Activated CD8-positive, alpha-beta memory T cell treated with anti-CD3 and anti-CD28 coated beads for 1 hour (primary cell): ENCODE measurements at regions not wholly inside any gene's neighbourhood (a gene's known extent, or its start where the extent isn't known, plus 50 kb on each side); places are given as distances from the start of the nearest gene placed in this dataset.

Source experiments
- DNase-seq, 2 donors: peaks; one replicate each; pipeline ENCODE4 v3.0.0-alpha.2; 2020; ENCODE audit warnings: low read depth in 1 of 2; ENCODE audit errors: extremely low read depth in 1 of 2

DNA sequence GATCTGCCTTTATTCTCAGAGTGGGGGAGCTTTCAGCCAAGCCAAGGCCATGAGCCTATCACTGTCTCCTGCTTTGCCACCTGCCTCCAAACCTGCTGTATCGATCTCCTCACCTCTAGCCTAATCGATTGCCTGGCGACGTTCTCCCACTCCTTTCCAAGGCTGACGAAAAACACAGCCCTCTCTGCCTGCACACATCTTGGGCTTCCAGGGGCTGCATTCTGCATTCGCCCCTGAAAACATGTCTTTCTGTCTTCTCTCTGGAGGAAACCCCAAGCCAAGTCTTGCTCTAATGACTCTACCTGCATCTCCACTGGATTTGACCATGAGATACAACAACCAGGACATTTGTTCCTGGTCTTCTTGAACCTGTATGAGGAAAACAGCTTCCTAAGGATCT lies 540.7 kb downstream of the BCL11B start:
- DNase-seq, result no peak

DNA sequence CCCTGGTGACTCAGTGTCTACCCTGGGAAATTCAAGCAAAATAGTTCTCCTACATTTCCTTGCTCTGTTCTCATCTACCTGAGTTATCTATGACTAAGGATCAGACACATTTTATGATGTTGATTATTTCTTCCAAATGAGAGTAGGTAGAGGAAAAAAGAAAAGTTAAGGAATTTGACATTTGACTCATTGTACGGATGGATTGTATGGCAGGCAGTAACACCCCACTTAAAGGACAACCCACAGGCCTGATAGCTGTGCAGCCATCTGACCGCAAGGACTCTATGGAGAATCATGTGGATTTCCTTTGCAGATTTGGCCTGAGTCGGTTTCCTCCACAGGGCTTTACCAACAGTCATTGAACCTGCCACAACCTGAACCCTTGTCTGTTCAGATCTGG lies 540.3 kb downstream of the BCL11B start:
- DNase-seq, result no peak

DNA sequence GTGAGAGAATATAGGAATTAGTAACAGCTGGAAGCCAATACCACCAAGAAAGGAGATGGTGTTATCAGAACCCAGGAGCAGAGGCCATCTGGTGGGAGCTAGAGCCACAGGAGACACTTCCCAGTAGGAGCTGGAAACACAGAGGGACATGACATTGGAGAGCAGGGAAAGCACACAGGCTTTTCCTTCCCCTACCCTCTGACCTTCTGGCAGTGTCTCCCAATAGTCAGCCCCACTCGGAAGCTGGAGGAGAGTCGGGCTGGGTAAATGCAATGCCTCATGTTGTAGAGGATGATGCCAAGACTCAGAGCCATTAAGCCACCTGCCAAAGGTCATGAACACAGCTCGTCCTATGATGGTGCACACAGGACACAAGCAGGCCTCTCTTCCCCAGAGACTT lies 538.5 kb downstream of the BCL11B start:
- DNase-seq, result no peak

DNA sequence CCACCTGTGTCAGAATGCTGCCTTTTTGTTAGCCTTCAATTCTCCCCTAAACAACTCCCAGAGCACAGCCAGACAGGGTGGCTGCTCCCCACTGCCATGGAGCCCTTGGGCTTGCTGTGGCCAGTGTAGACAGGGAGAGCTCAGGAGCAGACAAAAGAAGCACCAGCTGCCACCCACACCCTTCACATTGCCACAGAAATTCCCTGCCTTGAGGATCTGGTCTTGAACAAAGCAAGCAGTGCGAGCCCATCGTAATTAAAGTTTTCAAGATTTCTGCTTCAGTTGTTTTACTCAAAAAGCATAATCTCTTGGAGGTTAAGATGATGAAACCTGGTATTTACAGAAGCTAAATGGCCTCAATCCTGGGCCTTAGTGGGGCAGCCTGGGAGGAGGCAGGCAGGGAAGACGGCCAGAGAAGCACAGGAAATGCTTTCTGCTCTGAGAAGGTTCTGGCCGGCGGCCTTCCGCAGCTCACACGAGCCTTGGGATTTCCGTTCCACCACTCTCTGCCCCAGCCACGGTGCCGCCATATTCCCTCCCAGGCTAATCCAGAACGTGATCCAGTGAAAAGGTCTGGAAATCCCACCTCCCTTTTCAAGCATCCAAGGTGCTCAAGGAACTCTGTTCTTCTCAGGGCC lies 535.2 kb downstream of the BCL11B start:
- DNase-seq, result no peak

DNA sequence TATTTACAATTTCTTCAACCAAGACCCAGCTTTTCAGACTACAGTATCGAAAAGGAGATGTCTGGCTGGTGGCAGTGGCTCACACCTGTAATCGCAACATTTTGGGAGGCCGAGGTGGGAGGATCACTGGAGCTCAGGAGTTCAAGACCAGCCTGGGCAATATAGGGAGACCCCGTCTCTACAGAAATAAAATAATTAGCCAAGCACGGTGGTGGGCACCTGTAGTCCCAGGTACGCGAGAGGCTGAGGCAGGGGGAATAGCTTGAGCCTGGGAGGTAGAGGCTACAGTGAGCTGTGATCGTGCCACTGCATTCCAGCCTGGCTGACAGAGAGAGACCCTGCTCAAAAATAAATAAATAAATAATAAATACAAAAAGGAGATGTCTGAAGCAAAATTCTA lies 530.5 kb downstream of the BCL11B start:
- no peak for DNase-seq

DNA sequence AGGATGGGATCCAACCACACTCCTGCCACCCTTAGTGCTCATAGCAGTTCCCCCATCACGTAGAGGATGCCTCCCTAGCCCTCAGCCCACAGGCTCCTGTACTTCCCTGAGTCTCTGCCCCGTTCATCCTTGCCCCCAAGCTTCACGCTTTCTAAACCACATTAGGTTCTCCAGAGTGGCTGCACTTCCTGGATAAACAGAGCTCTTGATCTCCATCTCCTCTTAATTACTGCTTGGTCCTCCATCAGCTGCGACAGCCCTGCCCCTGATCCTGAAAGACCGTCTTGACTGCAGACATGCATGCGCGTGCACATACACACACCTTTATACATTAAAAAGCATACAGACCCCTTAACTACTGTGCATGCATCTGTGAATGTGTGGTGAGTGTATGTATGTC lies 530.0 kb downstream of the BCL11B start:
- no peak for DNase-seq

DNA sequence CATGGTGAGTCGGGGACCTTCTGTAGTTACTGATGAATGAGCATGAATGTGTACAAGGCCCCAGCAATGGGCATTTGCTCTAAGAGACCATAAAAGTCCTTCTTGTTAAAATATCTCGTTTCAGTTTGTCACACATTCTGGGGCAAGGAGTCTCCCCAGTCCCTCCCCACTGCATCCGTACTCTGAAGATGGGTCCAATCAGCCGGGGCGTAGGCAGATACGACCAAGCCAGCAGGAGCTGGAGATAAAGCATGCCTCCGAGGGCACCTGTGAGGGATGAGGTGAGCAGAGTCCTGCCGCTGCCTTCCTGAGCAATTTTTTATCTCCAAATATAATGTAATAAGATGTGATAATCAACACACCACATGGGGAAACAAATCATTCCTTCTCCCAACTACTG lies 528.5 kb downstream of the BCL11B start:
- no peak for DNase-seq

DNA sequence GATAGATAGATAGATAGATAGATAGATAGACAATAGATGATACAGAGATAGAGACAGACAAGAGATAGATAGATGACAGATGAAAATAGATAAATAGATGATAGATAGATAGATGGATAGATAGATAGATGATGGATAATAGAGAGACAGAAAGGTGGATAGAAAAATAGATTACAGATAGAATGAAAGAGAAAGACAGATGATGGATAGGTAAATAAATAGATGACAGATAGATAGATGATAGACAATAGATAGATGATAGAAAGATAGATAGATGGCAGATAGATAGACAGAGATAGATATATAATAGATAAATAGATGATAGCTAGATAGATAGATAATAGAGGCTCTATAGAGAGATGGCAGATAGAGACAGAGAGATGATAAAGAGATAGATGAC lies 523.0 kb downstream of the BCL11B start:
- no peak for DNase-seq

DNA sequence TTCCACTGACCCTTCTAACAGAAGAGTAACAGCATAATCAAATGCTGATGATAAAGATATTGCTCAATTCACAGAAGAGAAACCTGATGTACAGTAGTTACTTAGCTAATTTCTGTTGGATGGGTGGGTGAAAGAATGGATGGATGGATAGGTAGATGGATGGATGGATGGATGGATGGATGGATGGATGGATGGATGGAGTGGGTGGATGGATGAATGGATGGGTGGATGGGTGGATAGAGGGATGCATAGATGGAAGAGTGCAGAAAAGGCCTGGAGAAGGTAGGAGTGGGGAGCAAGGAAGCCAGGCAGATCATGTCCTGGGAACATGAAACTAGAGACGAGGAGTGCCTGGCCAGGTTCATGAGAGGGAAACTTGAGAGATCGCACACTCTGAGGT lies 520.9 kb downstream of the BCL11B start:
- DNase-seq, result no peak

DNA sequence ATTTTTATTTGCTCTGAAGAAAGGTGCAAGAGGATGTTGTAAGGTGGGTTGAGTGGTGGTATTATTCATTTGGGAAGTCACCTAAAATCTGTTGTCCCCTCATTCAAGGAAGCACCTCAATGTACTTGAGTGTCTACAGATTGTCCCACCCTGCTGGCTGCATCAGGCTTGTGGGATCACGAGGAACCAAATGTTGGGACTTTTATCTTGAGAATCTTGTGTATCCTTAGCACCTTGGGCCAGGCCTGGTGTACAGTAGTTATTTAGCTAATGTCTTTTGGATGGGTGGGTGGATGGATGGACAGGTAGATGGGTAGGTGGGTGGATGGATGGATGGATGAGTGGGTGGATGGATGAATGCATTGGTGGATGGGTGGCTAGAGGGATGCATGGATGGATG lies 519.3 kb downstream of the BCL11B start:
- no peak for DNase-seq

DNA sequence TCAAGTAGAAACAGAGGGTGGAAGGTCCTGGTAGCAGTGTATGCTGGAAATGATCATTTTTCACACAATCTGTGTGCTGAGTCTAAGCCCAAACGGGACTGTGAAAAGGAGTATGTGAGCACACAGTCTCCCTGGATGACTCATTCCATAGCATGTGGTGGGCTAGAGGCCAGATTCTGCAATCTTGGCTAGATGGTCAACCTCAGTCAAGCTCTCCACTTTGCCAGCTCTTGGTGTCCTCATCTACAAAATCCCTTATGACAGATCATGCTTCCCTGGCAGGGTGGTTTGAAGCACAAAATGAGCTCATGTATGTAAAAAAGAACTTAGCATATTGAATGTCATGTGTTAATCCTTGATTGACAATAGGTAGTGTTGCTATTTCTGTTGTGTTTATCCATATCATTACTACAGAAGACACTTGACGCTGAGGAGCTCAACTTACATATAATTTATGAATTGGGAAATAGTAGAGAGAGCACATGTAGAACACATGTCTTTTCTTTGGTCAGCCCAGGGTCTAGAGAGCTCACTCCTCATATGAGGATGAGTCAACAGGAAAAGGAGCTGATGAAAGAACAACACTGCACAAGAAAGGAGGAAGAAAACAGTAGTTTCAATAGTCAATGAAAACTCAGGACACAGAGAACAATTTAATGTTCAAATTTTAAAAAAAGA lies 517.5 kb downstream of the BCL11B start:
- no peak for DNase-seq

DNA sequence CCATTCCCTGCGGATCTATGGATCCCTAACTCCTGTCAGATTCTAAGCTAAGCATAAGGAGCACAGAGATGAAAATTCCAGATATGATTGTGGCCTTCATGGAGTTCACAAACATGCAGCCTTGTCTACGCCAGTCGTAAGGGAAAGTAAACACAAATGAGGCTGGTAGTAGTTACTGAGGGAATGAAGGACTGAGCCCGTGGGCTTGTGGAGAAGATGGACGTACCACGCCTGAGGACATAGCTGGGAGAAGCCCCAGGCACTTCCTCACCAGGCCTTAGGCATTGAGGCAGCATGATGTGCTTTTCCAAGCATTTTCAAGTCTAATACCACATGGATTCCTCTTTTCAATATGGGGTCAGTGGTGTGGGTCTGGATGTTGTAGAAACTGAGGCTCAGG lies 515.2 kb downstream of the BCL11B start:
- no peak for DNase-seq

DNA sequence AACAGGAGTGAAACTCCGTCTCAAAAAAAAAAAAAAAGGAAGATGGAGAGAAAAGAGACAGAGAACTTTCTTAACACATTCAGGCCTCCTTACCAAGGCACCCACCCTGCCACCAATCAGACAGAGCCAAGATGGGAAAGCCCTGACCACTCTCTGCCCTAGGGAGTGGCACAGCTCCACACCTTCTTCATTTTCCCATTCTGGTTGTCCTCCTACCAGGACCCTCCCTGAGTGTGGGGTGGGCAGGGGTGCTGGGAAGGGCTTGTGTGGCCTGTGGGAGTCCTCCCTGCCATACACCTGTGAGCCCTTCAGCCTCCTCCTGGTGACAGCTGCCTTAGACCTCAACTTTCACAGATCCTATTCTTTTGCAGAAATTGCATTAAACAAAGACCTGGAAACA lies 513.6 kb downstream of the BCL11B start:
- DNase-seq, result no peak

DNA sequence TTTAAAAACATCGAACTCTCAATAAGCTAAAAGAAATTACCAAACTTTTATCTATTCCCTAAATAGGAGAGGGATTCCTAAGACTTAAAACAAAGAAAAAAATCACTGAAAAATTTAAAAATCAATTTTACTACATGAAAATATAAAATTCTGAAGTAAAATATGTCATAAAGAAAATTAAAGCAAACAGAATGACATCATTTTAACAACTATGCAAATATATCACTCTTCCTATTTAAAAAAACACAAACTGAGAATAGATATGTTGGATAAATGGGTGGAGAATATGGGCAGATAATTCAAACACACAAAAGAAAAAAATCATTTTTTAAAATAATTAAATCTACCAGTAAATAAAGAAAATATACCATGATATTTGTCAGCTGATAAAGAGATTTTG lies 510.0 kb downstream of the BCL11B start:
- no peak for DNase-seq

DNA sequence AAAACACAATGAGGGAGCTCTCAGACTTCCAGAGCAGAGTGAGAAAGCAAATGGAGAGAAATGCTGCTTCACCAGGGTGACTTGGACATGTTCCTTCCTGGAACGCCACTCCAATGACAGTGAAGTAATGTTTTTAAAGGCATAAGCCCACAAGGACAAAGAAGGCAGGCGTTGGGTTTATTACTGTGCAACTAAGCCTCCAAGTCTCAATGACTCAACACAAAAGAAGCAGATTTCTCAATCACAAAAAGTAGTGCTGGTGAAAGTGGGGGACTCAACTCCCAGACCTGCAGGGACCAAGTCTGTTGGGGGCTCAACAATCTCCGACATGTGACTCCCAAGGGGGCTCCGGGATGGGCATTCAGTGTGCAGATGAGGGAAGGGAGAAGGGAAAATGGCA lies 505.2 kb downstream of the BCL11B start:
- no peak for DNase-seq

DNA sequence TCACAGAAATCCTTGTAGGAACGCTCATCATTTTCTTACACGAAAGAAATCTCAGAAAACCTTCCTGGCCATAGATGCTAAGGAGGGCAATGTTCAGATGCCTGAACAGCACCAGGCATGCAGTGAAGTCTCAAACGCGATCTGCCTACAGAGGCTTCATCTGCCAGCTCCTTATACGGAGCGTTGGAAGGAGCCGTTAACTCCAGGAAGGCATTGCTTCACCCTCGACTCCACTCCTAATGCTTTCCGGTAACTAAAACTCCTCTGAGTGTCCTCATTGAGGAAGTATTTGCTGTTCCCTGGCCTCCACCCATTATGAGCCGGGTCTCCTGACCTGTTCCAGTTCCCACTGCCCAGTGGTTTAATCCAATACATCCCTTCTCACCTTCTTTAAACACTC lies 502.7 kb downstream of the BCL11B start:
- DNase-seq, result no peak

DNA sequence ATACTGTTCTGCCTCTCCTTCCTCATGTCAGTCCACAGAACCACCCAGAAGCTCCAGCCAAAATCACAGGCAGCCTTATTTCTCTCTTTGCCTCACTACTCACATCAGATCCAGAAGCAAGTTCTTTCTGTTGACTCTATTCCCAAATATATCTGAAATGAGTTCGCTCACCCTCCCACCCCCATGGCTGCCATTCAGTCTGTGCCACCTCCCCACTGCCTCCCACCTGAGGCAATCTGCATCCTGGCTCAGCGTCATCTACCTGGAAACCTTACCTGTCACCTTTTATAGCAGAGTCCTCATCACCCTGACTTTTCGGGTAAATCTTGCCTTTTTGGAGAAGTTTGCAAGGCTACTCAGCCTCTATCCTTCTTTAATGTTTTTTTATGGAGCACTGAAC lies 501.8 kb downstream of the BCL11B start:
- DNase-seq, result no peak

DNA sequence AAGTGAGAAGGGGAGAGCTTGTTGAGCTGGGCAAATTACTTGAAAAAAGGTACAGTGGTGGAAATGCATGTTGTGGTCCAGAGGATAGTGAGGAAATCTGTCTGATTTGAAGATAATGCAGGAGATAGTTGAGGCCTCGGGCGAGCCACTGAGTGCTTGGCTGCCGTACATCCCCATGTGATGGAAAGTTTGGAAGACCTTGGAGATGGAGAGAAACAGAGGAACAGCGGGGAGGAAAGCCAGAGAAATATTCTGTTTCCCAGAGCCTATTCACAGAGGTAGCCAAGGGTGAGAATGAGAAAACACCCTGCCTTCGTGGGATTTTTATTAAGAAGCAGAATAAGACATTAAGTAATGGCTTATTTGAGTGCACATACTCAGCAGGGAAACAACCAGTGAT lies 498.2 kb downstream of the BCL11B start:
- no peak for DNase-seq

DNA sequence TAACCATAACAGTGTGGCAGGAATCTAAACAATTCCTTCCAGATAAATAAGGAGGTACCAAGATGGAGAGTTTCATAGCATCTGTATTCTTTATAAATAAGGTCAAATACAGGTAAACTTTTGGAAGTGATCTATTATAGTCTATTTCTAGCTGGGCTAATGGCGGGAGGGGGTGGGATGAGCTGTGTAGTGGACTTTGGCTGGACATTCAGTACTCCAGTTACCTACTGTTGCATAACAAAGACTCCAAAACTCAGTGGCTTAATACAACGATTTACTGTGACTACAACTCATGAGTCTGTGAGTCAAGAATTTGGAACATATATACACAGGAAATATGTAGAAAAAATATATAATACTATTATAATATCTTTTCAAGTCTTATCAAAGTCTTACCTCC lies 496.1 kb downstream of the BCL11B start:
- DNase-seq, result no peak

DNA sequence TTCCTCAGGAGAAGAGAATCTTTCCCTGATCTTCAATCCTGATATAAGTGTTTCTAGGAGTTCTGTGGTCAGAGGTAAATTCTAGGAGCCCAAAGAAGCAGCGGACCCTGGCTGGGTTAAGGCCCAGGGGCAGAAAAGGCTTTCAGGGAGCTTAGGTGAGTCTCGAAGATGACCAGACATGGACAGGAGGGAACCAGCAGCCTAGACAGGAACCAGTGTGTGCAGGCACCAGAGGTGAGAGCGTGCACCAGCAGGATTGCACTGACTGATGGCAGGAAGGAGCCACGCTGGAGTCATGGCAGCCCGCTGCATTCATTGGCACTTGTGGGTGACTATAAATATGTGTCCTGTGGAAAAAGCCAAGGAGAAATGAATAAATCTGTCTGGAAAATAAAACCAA lies 489.9 kb downstream of the BCL11B start:
- DNase-seq, result no peak

DNA sequence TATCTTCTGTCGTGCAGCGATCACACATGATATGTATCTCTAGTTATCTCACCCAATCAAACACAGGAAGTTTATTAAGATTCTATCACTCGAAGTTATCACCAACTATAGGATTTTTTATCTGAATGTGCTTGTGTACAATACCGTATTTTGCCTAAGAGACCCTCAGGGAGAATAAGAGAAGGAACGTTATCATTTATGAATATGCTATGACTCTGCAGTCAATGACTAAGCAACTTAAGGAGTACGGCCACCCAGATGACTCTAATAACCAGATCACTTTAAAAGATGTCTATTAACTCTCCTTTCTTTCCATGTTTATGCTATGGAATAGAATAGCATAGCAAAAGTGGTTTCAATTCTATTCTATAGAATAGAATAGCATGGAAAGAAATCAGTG lies 486.4 kb downstream of the BCL11B start:
- no peak for DNase-seq

DNA sequence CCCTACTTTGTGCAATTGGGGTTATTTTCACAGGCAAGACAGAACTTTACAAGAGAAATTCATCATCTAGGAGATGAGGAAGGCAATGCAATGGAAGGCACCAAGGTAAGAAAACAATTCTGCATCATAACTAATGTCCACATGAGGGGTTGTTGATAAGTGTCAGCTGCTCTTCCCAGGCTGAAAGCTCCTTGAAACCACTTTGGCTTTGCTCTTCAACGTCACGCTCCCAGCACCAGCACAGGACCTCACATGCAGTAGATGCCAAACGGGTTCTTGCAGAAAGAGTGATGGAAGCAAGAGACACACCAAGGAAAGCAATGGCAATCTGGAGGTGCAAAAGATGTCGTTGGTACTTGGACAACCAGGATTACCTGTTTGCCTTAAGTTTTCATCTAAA lies 485.5 kb downstream of the BCL11B start:
- DNase-seq, result no peak

DNA sequence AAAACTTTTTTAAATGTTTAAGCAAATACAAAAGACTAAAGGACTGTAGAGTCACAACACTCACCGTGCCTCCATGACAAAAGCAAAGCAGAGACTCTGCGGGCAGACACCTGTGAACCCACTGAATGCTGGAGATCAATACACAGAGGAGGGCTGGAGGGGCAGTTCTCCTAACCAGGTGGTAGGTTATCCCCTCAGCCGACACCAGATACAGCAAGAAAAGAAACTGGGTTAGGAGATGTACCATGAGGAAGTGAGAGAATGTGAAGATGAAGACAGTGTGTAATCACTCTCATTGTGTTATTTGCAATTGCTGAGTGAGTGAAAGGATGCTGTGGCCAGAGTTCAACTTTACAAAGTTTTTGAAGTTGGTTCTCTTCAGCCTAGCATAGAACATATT lies 480.3 kb downstream of the BCL11B start:
- no peak for DNase-seq
